ENCODE measurements at regions not wholly inside any gene's neighbourhood (a gene's known extent, or its start where the extent isn't known, plus 50 kb on each side); places are given as distances from the start of the nearest gene placed in this dataset.

- no peaks in the 10 kb centered on the region for H3K4me1 ChIP-seq (ENCODE audit: insufficient read depth, low read length, poor library complexity, severe bottlenecking)
- no peak overlapping the region for H3K4me2 ChIP-seq (ENCODE audit: low read depth, low read length, poor library complexity, severe bottlenecking)
- H3F3A ChIP-seq (ENCODE audit: low read depth) = no peaks in the 10 kb centered on the region
- H3K27me3 ChIP-seq (ENCODE audit: insufficient read depth, low read length, poor library complexity, severe bottlenecking) = no peaks in the 10 kb centered on the region
- no peaks in the 10 kb centered on the region for H3K9me3 ChIP-seq (ENCODE audit: insufficient read depth, low read depth, low read length)
- H3K4me3 ChIP-seq (ENCODE audit: low read length, poor library complexity, severe bottlenecking) = no peak overlapping the region
- H3K9me2 ChIP-seq (replicated peaks; ENCODE audit: low read depth, low read length) = no peaks in the 10 kb centered on the region
- H3K36me3 ChIP-seq (ENCODE audit: insufficient read depth, low read length) = no peaks in the 10 kb centered on the region
- no peaks in the 10 kb centered on the region for H4K20me1 ChIP-seq (ENCODE audit: insufficient read depth, low read length, poor library complexity, severe bottlenecking)
- no peak overlapping the region for H3K9ac ChIP-seq (ENCODE audit: low read depth, low read length, poor library complexity, severe bottlenecking)
- H3K79me2 ChIP-seq (ENCODE audit: insufficient read depth, low read length) = no peaks in the 10 kb centered on the region
- no peak for TF ChIP-seq EZH2phosphoT487 (IDR thresholded peaks at IDR 0.05; ENCODE audit: borderline replicate concordance)
- TF ChIP-seq CTCF (conservative IDR thresholded peaks at IDR 0.05; ENCODE audit: low read length) = no peak
- no peak overlapping the region for H2AFZ ChIP-seq (ENCODE audit: low read length)
Measured at GRCh38 chr13:22175241-22175640, 504.4 kb downstream of the FGF9 start.

- H2AFZ ChIP-seq (ENCODE audit: low read length) = no peak overlapping the region
- H3K4me2 ChIP-seq (ENCODE audit: low read depth, low read length, poor library complexity, severe bottlenecking) = no peak overlapping the region
- no peaks in the 10 kb centered on the region for H3K36me3 ChIP-seq (ENCODE audit: insufficient read depth, low read length)
- H3K4me3 ChIP-seq (ENCODE audit: low read length, poor library complexity, severe bottlenecking) = no peak overlapping the region
- H3K9me3 ChIP-seq (ENCODE audit: insufficient read depth, low read depth, low read length) = no peaks in the 10 kb centered on the region
- H3K27me3 ChIP-seq (ENCODE audit: insufficient read depth, low read length, poor library complexity, severe bottlenecking) = no peaks in the 10 kb centered on the region
- H3F3A ChIP-seq (ENCODE audit: low read depth) = no peaks in the 10 kb centered on the region
- H3K9ac ChIP-seq (ENCODE audit: low read depth, low read length, poor library complexity, severe bottlenecking) = no peak overlapping the region
- no peaks in the 10 kb centered on the region for H3K4me1 ChIP-seq (ENCODE audit: insufficient read depth, low read length, poor library complexity, severe bottlenecking)
- no peak for TF ChIP-seq EZH2phosphoT487 (IDR thresholded peaks at IDR 0.05; ENCODE audit: borderline replicate concordance)
- TF ChIP-seq CTCF (conservative IDR thresholded peaks at IDR 0.05; ENCODE audit: low read length) = no peak; the same call in 1 of the 2 replicates
- H3K9me2 ChIP-seq (replicated peaks; ENCODE audit: low read depth, low read length) = no peaks in the 10 kb centered on the region
- no peaks in the 10 kb centered on the region for H4K20me1 ChIP-seq (ENCODE audit: insufficient read depth, low read length, poor library complexity, severe bottlenecking)
- no peaks in the 10 kb centered on the region for H3K79me2 ChIP-seq (ENCODE audit: insufficient read depth, low read length)
Measured at GRCh38 chr13:22175815-22176214, 504.9 kb downstream of the FGF9 start.

- no peak for TF ChIP-seq EZH2phosphoT487 (IDR thresholded peaks at IDR 0.05; ENCODE audit: borderline replicate concordance)
- no peak for TF ChIP-seq CTCF (conservative IDR thresholded peaks at IDR 0.05; ENCODE audit: low read length)
- H3K36me3 ChIP-seq (ENCODE audit: insufficient read depth, low read length) = no peaks in the 10 kb centered on the region
- no peaks in the 10 kb centered on the region for H3K4me1 ChIP-seq (ENCODE audit: insufficient read depth, low read length, poor library complexity, severe bottlenecking)
- H3K9me3 ChIP-seq (ENCODE audit: insufficient read depth, low read depth, low read length) = no peaks in the 10 kb centered on the region
- no peaks in the 10 kb centered on the region for H3K79me2 ChIP-seq (ENCODE audit: insufficient read depth, low read length)
- no peak overlapping the region for H3K9ac ChIP-seq (ENCODE audit: low read depth, low read length, poor library complexity, severe bottlenecking)
- no peak overlapping the region for H3K4me3 ChIP-seq (ENCODE audit: low read length, poor library complexity, severe bottlenecking)
- no peaks in the 10 kb centered on the region for H3F3A ChIP-seq (ENCODE audit: low read depth)
- no peaks in the 10 kb centered on the region for H4K20me1 ChIP-seq (ENCODE audit: insufficient read depth, low read length, poor library complexity, severe bottlenecking)
- no peak overlapping the region for H2AFZ ChIP-seq (ENCODE audit: low read length)
- no peaks in the 10 kb centered on the region for H3K9me2 ChIP-seq (replicated peaks; ENCODE audit: low read depth, low read length)
- no peak overlapping the region for H3K4me2 ChIP-seq (ENCODE audit: low read depth, low read length, poor library complexity, severe bottlenecking)
- no peaks in the 10 kb centered on the region for H3K27me3 ChIP-seq (ENCODE audit: insufficient read depth, low read length, poor library complexity, severe bottlenecking)
Measured at GRCh38 chr13:22176968-22177520, 506.2 kb downstream of the FGF9 start.
